ENCODE measurements at regions not wholly inside any gene's neighbourhood (a gene's known extent, or its start where the extent isn't known, plus 50 kb on each side); places are given as distances from the start of the nearest gene placed in this dataset.
"Not testable (repeated sequence)": the region's sequence is repeated elsewhere in the genome, so short reads cannot be mapped to it uniquely, and the experiment has no call there.

DNA sequence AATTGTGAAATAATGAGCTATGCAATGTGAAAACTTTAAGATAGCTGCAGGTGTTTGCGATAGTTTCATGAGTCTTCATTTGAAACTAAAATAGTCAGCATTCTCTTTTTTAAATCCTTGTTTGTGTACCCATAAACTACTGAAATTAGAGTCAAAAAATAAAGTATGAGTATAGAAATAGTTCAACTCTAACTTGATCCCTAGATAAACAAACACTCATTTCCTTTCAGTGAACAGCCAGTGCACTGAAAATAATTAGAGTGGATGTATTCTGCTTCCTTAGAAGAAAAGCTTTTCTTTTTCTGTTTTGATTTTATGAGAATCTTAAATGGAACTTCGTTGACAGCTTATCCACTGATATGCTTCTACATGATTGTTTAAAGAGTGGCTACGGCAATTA, 1033.4 kb downstream of the SOCS6 start:
- no peak for DNase-seq (ENCODE audit: low spot score)
- Histone ChIP-seq H3K36me3 (ENCODE audit: low read depth) (no peaks in the 10 kb centered on the region), H3K9me3 (ENCODE audit: severe bottlenecking) (no peaks in the 10 kb centered on the region), H3K4me1 (ENCODE audit: insufficient read depth, poor library complexity, severe bottlenecking) (no peaks in the 10 kb centered on the region), H3K4me3 (ENCODE audit: severe bottlenecking) (no peak overlapping the region), H3K27me3 (ENCODE audit: insufficient read depth, poor library complexity, severe bottlenecking) (no peaks in the 10 kb centered on the region), H3K27ac (ENCODE audit: poor library complexity, severe bottlenecking) (no peak overlapping the region)
- ATAC-seq (ENCODE audit: low read depth), result no peak
- TF ChIP-seq CTCF (IDR thresholded peaks at IDR 0.05; ENCODE audit: poor library complexity, severe bottlenecking), result no peak

DNA sequence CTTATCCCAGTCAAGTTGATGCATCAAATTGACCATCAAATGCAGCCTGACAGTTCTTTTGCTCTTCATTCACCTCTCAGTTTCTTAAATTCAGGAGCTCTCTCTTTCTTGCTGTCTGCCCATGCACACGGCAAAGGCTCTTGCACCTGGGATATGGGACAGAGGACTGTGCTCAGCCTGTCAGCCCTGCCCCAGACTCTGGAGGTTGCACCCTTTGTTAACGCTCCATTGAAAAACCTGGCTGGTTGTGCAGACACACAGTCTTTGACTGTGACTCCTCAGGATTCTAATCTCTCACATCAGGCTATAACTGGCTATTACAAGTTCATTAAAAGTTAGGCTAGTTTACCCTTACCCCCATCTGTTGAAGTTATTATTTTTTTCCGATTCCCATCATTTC, 1032.5 kb downstream of the SOCS6 start:
- DNase-seq (ENCODE audit: low spot score), result no peak
- no peaks in the 10 kb centered on the region for H3K27me3 ChIP-seq (ENCODE audit: insufficient read depth, poor library complexity, severe bottlenecking)
- H3K4me3 ChIP-seq (ENCODE audit: severe bottlenecking), result no peak overlapping the region
- H3K9me3 ChIP-seq (ENCODE audit: severe bottlenecking), result no peaks in the 10 kb centered on the region
- TF ChIP-seq CTCF (IDR thresholded peaks at IDR 0.05; ENCODE audit: poor library complexity, severe bottlenecking), result no peak
- H3K4me1 ChIP-seq (ENCODE audit: insufficient read depth, poor library complexity, severe bottlenecking), result no peaks in the 10 kb centered on the region
- H3K27ac ChIP-seq (ENCODE audit: poor library complexity, severe bottlenecking), result no peak overlapping the region
- no peak for ATAC-seq (ENCODE audit: low read depth)
- H3K36me3 ChIP-seq (ENCODE audit: low read depth), result no peaks in the 10 kb centered on the region

GRCh38 chr18:71304856-71305255, 1016.0 kb downstream of the SOCS6 start:
- Histone ChIP-seq H3K9me3 (ENCODE audit: severe bottlenecking) (no peaks in the 10 kb centered on the region), H3K36me3 (ENCODE audit: low read depth) (no peaks in the 10 kb centered on the region), H3K27ac (ENCODE audit: poor library complexity, severe bottlenecking) (no peak overlapping the region), H3K4me1 (ENCODE audit: insufficient read depth, poor library complexity, severe bottlenecking) (no peaks in the 10 kb centered on the region), H3K4me3 (ENCODE audit: severe bottlenecking) (no peak overlapping the region), H3K27me3 (ENCODE audit: insufficient read depth, poor library complexity, severe bottlenecking) (no peaks in the 10 kb centered on the region)
- DNase-seq (ENCODE audit: low spot score) (no peak), ATAC-seq (ENCODE audit: low read depth) (no peak)
- no peak for TF ChIP-seq CTCF (IDR thresholded peaks at IDR 0.05; ENCODE audit: poor library complexity, severe bottlenecking)

DNA sequence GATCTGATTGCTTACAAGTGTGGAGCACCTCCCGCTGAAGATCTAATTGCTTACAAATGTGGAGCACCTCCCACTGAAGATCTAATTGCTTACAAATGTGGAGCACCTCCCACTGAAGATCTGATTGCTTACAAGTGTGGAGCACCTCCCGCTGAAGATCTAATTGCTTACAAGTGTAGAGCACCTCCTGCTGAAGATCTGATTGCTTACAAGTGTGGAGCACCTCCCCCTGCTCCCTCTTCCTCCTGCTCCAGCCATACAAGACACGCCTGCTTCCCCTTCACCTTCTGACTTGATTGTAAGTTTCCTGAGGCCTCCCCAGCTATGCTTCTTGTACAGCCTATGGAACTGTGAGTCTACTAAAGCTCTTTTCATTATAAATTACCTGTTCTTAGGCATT, 1014.9 kb downstream of the SOCS6 start:
- not testable (repeated sequence) for H3K9me3 ChIP-seq (ENCODE audit: severe bottlenecking); H3K27ac ChIP-seq (ENCODE audit: poor library complexity, severe bottlenecking); H3K36me3 ChIP-seq (ENCODE audit: low read depth); DNase-seq (ENCODE audit: low spot score); H3K4me3 ChIP-seq (ENCODE audit: severe bottlenecking); H3K27me3 ChIP-seq (ENCODE audit: insufficient read depth, poor library complexity, severe bottlenecking); ATAC-seq (ENCODE audit: low read depth); H3K4me1 ChIP-seq (ENCODE audit: insufficient read depth, poor library complexity, severe bottlenecking)

DNA sequence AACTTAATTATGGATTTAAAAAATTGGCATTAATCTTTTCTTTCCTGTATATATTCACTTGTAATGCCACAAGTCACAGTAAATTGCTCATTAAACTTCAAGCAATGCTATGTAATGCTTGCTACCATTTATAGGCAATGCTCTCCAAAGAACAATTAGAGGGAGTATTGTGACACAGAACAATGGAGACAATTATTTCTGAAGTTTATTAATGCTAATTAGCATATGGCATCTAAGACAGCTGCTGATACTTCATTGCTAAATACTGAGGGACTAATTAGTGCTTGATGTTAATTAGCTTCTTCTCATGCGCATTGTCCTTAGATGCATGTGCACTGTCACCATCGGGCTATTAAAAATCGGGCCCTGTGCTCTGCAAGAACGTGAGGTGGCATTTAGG, 1012.8 kb downstream of the SOCS6 start:
- Histone ChIP-seq H3K27me3 (ENCODE audit: insufficient read depth, poor library complexity, severe bottlenecking) (no peaks in the 10 kb centered on the region), H3K36me3 (ENCODE audit: low read depth) (no peaks in the 10 kb centered on the region), H3K9me3 (ENCODE audit: severe bottlenecking) (no peaks in the 10 kb centered on the region), H3K27ac (ENCODE audit: poor library complexity, severe bottlenecking) (no peak overlapping the region), H3K4me3 (ENCODE audit: severe bottlenecking) (no peak overlapping the region), H3K4me1 (ENCODE audit: insufficient read depth, poor library complexity, severe bottlenecking) (no peaks in the 10 kb centered on the region)
- TF ChIP-seq CTCF (IDR thresholded peaks at IDR 0.05; ENCODE audit: poor library complexity, severe bottlenecking), result no peak
- ATAC-seq (ENCODE audit: low read depth) (no peak), DNase-seq (ENCODE audit: low spot score) (no peak)

GRCh38 chr18:71294201-71294600, 1005.4 kb downstream of the SOCS6 start:
- H3K9me3 ChIP-seq (ENCODE audit: severe bottlenecking); ATAC-seq (ENCODE audit: low read depth); H3K4me1 ChIP-seq (ENCODE audit: insufficient read depth, poor library complexity, severe bottlenecking); H3K27me3 ChIP-seq (ENCODE audit: insufficient read depth, poor library complexity, severe bottlenecking); H3K36me3 ChIP-seq (ENCODE audit: low read depth); DNase-seq (ENCODE audit: low spot score); H3K4me3 ChIP-seq (ENCODE audit: severe bottlenecking); H3K27ac ChIP-seq (ENCODE audit: poor library complexity, severe bottlenecking): not testable (repeated sequence)
